Activated T-cell treated with anti-CD3 and anti-CD28 coated beads, Interleukin-2, amount 50 U/mL, for 1 hour (primary cell): ENCODE measurements at regions not wholly inside any gene's neighbourhood (a gene's known extent, or its start where the extent isn't known, plus 50 kb on each side); places are given as distances from the start of the nearest gene placed in this dataset.

Experiments used
- DNase-seq: peaks from one replicate; pipeline ENCODE4 v3.0.0-alpha.2; 2020

GRCh38 chr5:133732536-133732935 lies 120.2 kb upstream of the FSTL4 start:
- DNase-seq = no peak

- DNase-seq = no peak
Observed at GRCh38 chr5:133731951-133732350, 119.6 kb upstream of the FSTL4 start.

GRCh38 chr5:133730866-133731265 lies 118.5 kb upstream of the FSTL4 start:
- DNase-seq = no peak

GRCh38 chr5:133730346-133730745 lies 118.0 kb upstream of the FSTL4 start:
- no peak for DNase-seq

- DNase-seq = no peak
Observed at GRCh38 chr5:133729800-133730199, 117.5 kb upstream of the FSTL4 start.

- no peak for DNase-seq
Observed at GRCh38 chr5:133728475-133728874, 116.1 kb upstream of the FSTL4 start.

GRCh38 chr5:133727636-133728035 lies 115.3 kb upstream of the FSTL4 start:
- no peak for DNase-seq

GRCh38 chr5:133723651-133724366 lies 111.5 kb upstream of the FSTL4 start:
- DNase-seq = no peak

- no peak for DNase-seq
Observed at GRCh38 chr5:133723126-133723525, 110.8 kb upstream of the FSTL4 start.

GRCh38 chr5:133721365-133721764 lies 109.0 kb upstream of the FSTL4 start:
- DNase-seq = no peak

- DNase-seq = no peak
Observed at GRCh38 chr5:133718457-133718856, 106.1 kb upstream of the FSTL4 start.

- DNase-seq = no peak
Observed at GRCh38 chr5:133716532-133717183, 104.3 kb upstream of the FSTL4 start.

GRCh38 chr5:133715616-133716015 lies 103.3 kb upstream of the FSTL4 start:
- DNase-seq = no peak

GRCh38 chr5:133715216-133715615 lies 102.9 kb upstream of the FSTL4 start:
- no peak for DNase-seq

GRCh38 chr5:133714161-133714915 lies 102.0 kb upstream of the FSTL4 start:
- no peak for DNase-seq

- DNase-seq = no peak
Observed at GRCh38 chr5:133713751-133714150, 101.4 kb upstream of the FSTL4 start.

GRCh38 chr5:133713209-133713608 lies 100.9 kb upstream of the FSTL4 start:
- DNase-seq = no peak

- DNase-seq = no peak
Observed at GRCh38 chr5:133712562-133712961, 100.2 kb upstream of the FSTL4 start.

GRCh38 chr5:133709209-133709725 lies 96.9 kb upstream of the FSTL4 start:
- DNase-seq = no peak

GRCh38 chr5:133708331-133708850 lies 96.0 kb upstream of the FSTL4 start:
- DNase-seq = no peak

GRCh38 chr5:133707629-133708028 lies 95.3 kb upstream of the FSTL4 start:
- no peak for DNase-seq

GRCh38 chr5:133706506-133707430 lies 94.4 kb upstream of the FSTL4 start:
- DNase-seq = no peak
